ENCODE measurements at regions not wholly inside any gene's neighbourhood (a gene's known extent, or its start where the extent isn't known, plus 50 kb on each side); places are given as distances from the start of the nearest gene placed in this dataset.
A peak's percentile ranks its signal among the peaks of the same experiment; 100 is the strongest.

DNA sequence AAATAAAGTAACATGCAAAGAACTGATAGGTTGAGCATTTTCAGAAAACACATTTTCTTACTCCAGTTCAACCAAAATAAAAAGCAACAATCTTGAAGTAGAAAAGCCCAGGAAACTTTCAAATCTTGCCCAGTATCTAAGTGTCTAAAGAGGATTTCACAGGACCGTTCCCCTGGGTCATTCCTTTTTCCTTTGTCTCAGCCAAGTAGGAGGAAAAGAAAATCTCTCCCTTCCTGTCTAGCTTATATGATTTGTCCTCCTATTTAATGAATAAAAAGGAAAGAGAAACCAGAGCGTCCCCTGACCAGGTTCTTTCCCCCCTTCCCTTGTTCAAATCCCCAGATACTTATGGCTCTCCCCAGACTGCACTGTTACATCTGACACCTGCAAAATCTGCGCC is 248.0 kb downstream of the KCTD12 start:
- no peaks in the 10 kb centered on the region for H3K9me3 ChIP-seq
- H3K4me1 ChIP-seq = peaks cover 8 to 52% (median 46%) of the 10 kb centered on the region in 4 donors
- H3K27me3 ChIP-seq = no peaks in the 10 kb centered on the region
- WGBS = 52% methylated on average over 3 of the region's 3 CpGs
- no peaks in the 10 kb centered on the region for H3K36me3 ChIP-seq
- peak overlapping the region; percentile 26 to 57 (median 41) for H3K27ac ChIP-seq (replicated peaks in 1 of 4)
- TF ChIP-seq EP300 (IDR thresholded peaks at IDR 0.05) = no peak
- TF ChIP-seq CTCF (IDR thresholded peaks at IDR 0.05) = no peak
- TF ChIP-seq POLR2A (IDR thresholded peaks at IDR 0.05; ENCODE audit: low read depth) = no peak
- TF ChIP-seq POLR2AphosphoS5 (IDR thresholded peaks at IDR 0.05) = no peak
- H3K4me3 ChIP-seq = no peak overlapping the region
- intact Hi-C loops (cut with DNase I) = no loop called here
- no peak for DNase-seq (ENCODE audit: extremely low spot score)

DNA sequence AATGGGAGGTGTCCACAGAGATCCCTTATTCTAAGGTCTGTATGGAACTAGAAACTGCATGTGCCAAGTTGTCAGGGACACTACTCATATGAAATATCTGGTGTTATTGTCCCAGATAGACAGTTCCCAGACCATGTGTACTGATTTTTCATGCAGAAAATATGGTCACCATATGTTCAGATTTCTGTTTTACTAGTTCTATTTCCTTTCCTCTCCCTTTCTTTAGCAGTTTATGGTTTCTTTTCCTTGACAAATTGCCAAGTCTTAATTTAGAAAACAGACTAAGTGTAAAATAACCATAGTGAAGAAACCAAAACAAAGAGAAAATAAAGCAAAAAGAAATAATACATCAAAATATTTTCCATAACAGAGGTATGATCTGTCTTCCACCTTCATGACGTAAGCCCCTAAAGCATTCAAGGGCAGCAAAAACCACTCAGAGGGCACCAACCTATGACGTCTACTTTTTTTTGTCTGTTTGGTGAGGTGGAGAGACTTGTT is 248.5 kb downstream of the KCTD12 start:
- TF ChIP-seq POLR2AphosphoS5 (IDR thresholded peaks at IDR 0.05) (no peak), POLR2A (IDR thresholded peaks at IDR 0.05; ENCODE audit: low read depth) (no peak), EP300 (IDR thresholded peaks at IDR 0.05) (no peak), CTCF (IDR thresholded peaks at IDR 0.05) (no peak)
- Histone ChIP-seq H3K4me1 (peaks cover 8 to 52% (median 46%) of the 10 kb centered on the region in 4 donors), H3K9me3 (no peaks in the 10 kb centered on the region), H3K27ac (replicated peaks in 1 of 4) (peak overlapping the region; percentile 26 to 57 (median 41)), H3K36me3 (no peaks in the 10 kb centered on the region), H3K4me3 (no peak overlapping the region), H3K27me3 (no peaks in the 10 kb centered on the region)
- WGBS = 34% methylated on average over 2 of the region's 2 CpGs
- intact Hi-C loops (cut with DNase I) = no loop called here
- DNase-seq (ENCODE audit: extremely low spot score) = no peak

GRCh38 chr13:76636829-76637228 is 249.4 kb downstream of the KCTD12 start:
- peak overlapping the region in 1 of 4 donors; percentile 7 for H3K27ac ChIP-seq (replicated peaks in 1 of 4)
- no peaks in the 10 kb centered on the region for H3K36me3 ChIP-seq
- DNase-seq (ENCODE audit: extremely low spot score) = no peak
- intact Hi-C loops (cut with DNase I) = no loop called here
- H3K9me3 ChIP-seq = no peaks in the 10 kb centered on the region
- H3K4me1 ChIP-seq = peaks cover 8 to 44% (median 39%) of the 10 kb centered on the region in 4 donors
- H3K4me3 ChIP-seq = no peak overlapping the region
- TF ChIP-seq CTCF (IDR thresholded peaks at IDR 0.05) = no peak
- TF ChIP-seq EP300 (IDR thresholded peaks at IDR 0.05) = no peak
- no peak for TF ChIP-seq POLR2AphosphoS5 (IDR thresholded peaks at IDR 0.05)
- no peak for TF ChIP-seq POLR2A (IDR thresholded peaks at IDR 0.05; ENCODE audit: low read depth)
- H3K27me3 ChIP-seq = no peaks in the 10 kb centered on the region
- 77% methylated on average over 2 of the region's 2 CpGs for WGBS

GRCh38 chr13:76635232-76636230 is 250.7 kb downstream of the KCTD12 start:
- H3K27ac ChIP-seq (replicated peaks in 1 of 4) = peak overlapping the region in 1 of 4 donors; percentile 6
- H3K27me3 ChIP-seq = no peaks in the 10 kb centered on the region
- H3K4me1 ChIP-seq = peaks cover 8 to 39% (median 30%) of the 10 kb centered on the region in 4 donors
- no peaks in the 10 kb centered on the region for H3K36me3 ChIP-seq
- no peak for DNase-seq (ENCODE audit: extremely low spot score)
- intact Hi-C loops (cut with DNase I) = no loop called here
- H3K9me3 ChIP-seq = no peaks in the 10 kb centered on the region
- TF ChIP-seq POLR2A (IDR thresholded peaks at IDR 0.05; ENCODE audit: low read depth) = no peak
- TF ChIP-seq EP300 (IDR thresholded peaks at IDR 0.05) = no peak
- TF ChIP-seq CTCF (IDR thresholded peaks at IDR 0.05) = no peak
- no peak for TF ChIP-seq POLR2AphosphoS5 (IDR thresholded peaks at IDR 0.05)
- no peak overlapping the region for H3K4me3 ChIP-seq
- WGBS = 84% methylated on average over 7 of the region's 7 CpGs
